ENCODE measurements at regions not wholly inside any gene's neighbourhood (a gene's known extent, or its start where the extent isn't known, plus 50 kb on each side); places are given as distances from the start of the nearest gene placed in this dataset.

- no peak for DNase-seq
Measured at GRCh38 chr13:33711436-33711835, 106.5 kb upstream of the RFC3 start.

DNA sequence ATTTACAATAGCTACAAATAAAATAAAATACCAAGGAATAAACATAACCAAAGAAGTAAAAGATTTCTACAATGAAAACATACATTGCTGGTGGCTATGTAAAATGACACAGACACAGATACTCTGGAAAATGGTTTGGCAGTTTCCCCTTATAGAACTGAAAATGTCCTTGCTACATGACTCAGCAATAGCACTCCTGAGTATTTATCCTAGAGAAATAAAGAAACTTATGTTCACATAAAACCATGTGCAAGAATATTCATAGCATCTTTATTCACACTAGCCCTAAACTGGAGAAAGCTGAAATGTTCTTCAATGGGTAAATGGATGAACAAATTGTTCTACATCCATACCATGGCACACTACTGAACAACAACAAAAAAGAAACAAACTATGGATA, 100.2 kb upstream of the RFC3 start:
- no peak for DNase-seq

DNA sequence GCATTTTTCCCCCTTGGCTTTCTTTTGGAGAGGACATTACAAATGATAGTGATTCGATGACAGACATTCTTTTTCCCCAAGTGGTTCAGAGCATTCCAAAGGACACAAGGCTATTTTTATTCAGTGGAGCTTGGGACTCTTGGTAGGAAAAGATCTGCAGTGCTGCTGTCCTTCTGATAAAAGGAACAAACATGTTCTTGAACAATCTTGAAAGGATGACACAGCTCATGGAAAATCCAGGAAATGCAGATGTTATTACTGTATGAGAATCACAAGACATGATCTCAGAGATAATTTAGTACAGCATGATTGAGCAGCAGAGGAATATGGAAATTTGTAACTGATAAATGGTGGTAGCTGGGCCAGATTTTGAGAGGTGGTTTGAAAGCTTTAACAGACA, 96.2 kb upstream of the RFC3 start:
- peak; percentile 61 for DNase-seq

GRCh38 chr13:33722216-33722915, 95.6 kb upstream of the RFC3 start:
- no peak for DNase-seq

DNA sequence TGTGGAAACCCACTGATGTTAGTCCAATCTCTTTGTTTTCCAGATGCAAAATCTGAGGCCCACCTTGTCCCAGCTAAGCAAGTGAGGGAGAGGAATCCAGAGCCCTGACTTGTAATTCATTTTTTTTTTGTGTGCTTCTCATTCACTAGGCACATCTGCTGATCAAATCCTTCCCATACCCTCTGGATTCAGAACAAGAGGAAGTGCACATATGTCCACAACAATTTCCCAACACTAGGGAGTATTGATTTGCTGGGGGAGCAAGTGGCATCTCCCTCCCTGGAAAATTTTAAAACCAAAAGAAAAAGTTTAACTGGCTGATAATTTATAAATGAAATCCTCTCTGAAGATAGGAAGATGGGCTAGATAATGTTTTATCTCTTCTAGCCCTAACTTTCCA, 94.6 kb upstream of the RFC3 start:
- DNase-seq, result no peak

- peak; percentile 87 for DNase-seq
Measured at GRCh38 chr13:33723772-33724435, 94.0 kb upstream of the RFC3 start.

DNA sequence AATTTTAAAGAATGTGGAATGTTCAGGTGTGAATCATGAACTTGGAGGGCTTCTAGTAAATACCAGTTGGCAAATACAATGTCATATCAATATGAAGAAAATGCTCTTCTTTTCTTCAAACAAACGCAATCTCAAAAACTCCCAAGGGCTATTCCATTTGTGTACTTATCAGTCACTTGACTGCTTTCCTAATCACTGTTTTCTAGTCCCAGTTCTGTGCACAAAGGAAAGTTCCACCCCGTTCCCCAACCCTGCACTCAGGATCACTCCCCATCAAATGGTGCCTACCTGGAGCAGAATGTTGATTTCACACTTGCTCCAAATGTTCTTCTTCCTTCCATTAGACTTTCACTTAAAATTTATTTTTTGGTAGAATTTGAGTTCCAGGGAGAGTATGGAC, 92.6 kb upstream of the RFC3 start:
- no peak for DNase-seq

DNA sequence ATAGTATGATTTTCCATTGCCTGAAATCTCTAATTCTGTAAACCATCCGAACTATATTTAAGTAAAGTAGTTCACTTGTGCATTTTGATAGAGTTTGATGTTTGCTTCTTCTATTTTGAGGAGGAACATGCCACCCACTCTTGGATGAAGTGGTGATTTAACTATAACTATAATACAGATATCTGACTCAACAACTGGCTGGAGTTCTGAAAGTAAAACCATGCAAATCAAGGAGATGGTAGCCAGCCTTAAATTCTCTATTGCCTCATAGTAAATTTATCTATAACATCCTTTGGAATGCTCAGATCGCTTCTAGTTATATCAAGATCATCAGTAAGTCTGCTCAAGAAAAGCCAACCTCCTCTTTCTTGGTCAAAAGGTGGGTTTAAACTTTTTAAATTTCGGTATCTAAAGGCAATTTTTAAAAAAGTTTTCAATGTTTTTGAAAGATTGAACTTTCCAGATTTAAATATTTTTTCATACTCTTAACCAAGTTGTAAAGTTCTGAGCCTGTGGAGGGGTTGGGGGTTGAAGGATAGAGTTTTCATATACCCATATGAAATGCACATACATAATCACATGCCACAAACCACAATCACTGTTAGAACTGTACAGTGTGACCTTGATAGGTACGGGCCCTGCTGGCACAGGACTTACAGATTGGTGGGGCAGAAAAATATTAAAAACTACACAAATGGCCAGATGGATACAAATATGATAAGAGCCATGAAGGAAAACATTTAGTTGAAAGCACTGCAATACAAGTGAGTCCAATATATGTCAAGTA, 90.5 kb upstream of the RFC3 start:
- DNase-seq, result no peak

DNA sequence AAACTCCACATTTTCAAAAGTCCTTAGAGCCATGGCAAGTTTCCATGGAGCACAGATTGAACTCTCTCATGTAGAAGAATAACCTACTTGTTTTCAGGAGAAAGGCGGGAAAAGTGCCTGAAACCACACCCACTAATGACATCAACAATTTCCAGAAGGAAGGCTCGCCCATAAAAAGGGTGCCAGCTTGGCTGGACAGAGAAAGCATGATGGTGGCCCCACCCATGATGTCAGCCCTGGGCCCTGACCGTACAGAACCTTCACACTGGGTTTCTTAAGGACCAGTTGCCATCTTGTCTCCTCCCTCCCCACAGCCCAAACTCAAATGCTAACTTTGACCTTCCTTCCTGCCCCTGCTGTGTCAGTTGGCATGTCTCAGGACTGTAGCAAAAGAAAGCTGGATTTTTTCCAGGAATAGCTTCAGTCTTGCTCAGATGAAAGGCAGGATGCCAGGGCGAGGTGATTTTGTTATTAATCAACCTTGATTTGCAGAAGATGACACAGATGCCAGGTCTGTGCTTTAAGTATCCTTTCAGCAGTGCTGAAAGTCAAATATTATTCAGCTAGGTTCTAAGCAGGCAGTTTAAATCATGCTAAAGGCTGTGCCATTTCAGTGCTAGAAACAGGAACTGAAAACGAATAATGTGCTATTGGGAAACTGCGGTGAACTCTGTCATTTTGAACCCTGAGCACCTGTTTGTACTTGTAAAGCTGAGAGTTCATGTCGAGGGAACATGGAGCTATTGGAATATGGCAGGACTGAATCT, 89.5 kb upstream of the RFC3 start:
- no peak for DNase-seq

DNA sequence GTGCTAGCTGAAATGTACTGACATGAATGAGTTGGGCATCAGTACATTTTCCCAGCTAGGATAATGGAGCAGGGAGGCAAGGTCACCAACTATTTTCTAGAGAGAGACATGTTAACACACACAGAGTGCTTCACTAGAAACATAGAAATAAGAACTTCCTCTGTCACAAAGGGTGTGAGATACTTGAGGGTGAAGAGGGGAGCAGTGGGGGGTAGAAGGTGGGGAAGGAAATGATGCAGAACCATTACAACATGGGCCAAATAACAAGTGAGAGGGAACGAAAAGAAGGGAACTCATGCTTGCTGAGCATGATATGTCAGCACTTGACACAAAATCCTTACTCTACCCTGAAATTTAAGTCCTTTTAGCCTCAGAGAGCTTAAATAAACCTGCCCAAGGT, 87.8 kb upstream of the RFC3 start:
- no peak for DNase-seq

- no peak for DNase-seq
Measured at GRCh38 chr13:33730619-33731018, 87.3 kb upstream of the RFC3 start.

GRCh38 chr13:33735276-33735675, 82.7 kb upstream of the RFC3 start:
- DNase-seq, result no peak

- no peak for DNase-seq
Measured at GRCh38 chr13:33739254-33739653, 78.7 kb upstream of the RFC3 start.

DNA sequence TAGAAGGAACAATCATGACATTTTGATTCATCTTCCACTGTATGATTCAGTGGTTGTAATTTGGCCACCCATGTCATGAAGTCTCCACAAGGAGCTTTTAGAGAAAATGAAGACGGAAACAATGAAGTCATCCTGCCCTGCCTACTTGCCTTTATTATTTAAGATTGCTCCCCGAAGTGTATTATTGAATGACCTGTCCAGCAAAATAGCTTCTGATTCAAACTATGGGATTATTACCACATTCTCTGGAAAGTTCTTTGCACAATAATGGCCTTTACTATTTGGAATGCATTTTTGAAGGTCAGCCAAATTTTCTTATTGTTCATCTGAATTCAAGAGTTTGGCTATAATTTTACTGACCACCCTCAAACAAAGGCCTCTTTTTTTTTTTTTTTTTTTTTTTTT, 77.8 kb upstream of the RFC3 start:
- peak; percentile 79 for DNase-seq

GRCh38 chr13:33742321-33742720, 75.6 kb upstream of the RFC3 start:
- DNase-seq, result no peak

GRCh38 chr13:33743438-33744368, 74.2 kb upstream of the RFC3 start:
- DNase-seq, result no peak

DNA sequence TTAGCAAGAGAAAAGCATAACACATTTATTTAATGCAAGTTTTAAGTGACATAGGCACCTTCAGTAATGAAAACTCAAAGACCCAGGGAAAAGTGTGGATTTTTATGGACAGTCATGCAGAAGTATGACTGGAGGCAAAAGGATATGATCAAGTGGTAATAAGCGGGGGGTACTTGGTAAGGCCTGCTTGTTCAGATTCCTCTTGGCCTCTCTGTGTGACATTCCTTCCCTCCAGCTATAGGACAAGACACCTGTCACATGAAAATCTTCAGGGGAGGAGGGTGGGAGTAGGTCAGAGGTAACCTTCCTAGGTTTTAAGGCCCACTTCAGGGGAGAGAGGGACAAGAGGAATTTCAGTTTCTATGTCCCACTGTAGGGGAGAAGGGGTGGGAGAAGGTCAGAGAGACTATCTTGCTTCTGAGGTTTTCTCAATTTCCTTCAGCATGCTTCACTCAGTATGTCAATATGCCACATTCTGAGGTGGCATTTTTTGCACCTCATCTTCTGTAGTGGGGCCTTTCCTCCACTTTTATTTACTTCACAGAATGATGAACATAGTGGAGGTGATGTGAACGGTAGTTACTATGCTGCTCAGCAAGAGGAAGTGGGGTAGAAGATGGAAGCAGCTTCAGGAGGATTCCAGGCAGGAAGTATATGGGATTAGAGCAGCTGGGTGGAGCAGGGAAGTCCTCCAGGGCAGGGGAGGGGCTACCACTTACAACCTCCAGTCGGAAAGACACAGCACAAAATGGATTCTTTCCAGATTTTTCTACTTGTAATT, 73.2 kb upstream of the RFC3 start:
- no peak for DNase-seq

GRCh38 chr13:33745370-33746324, 72.3 kb upstream of the RFC3 start:
- no peak for DNase-seq

DNA sequence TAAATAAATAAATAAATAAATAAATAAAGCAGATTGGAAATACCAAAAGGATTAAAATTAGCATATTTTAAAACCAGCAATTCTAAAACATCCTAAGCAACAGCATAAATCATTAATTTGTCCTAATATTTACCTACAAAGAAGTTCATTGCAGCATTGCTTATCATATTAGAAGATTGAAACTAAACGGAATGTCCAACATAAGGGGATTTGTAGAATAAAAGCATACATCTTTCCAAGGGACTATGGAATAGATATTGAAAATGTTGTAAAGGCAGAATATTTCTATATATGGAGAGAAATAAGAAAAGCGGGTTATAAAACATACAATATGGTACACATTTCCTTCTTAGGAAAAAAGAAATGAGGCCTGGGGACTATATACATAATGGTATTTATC, 71.1 kb upstream of the RFC3 start:
- no peak for DNase-seq

Measured in muscle of arm (tissue), 1 donor.